Gastrocnemius medialis (tissue), 4 donors: ENCODE measurements at regions not wholly inside any gene's neighbourhood (a gene's known extent, or its start where the extent isn't known, plus 50 kb on each side); places are given as distances from the start of the nearest gene placed in this dataset.

Experiments
- ATAC-seq, 2 donors: fragments of 150-250 bp; one replicate each; pipeline ENCODE4 v1.9.1; 2016
- DNase-seq, 2 donors: peaks; one replicate each; pipeline ENCODE4 v3.0.0-alpha.2; 2019
- H3K27ac ChIP-seq, 4 donors: fragments of 200-600 bp; sonication (generic); 1 replicate in 1 of 4; 2 replicates in 3 of 4; pipeline ENCODE4 v1.5.1; 2016 to 2018; ENCODE audit warnings: mild to moderate bottlenecking in 2 of 4, moderate library complexity in 1 of 4
- H3K27me3 ChIP-seq, 3 donors: fragments of 200-600 bp; sonication (generic) in 2 of 3; 1 replicate in 1 of 3; 2 replicates in 2 of 3; pipeline versions ENCODE4 v1.5.1 to v1.6.0; 2016 to 2019; ENCODE audit warnings: mild to moderate bottlenecking in 1 of 3, moderate library complexity in 1 of 3
- H3K36me3 ChIP-seq, 2 donors: fragments of 200-600 bp; sonication (generic) in 1 of 2; one replicate each; pipeline ENCODE4 v1.5.1; 2017 to 2018
- H3K4me1 ChIP-seq, 2 donors: fragments of 200-600 bp; sonication (generic) in 1 of 2; one replicate each; pipeline ENCODE4 v1.5.1; 2016 to 2017; ENCODE audit warnings: mild to moderate bottlenecking in 2 of 2
- H3K4me3 ChIP-seq, 4 donors: fragments of 200-600 bp; sonication (generic) in 3 of 4; 1 replicate in 1 of 4; 2 replicates in 3 of 4; pipeline ENCODE4 v1.5.1; 2016 to 2019; ENCODE audit warnings: mild to moderate bottlenecking in 2 of 4
- H3K9me3 ChIP-seq, 3 donors: fragments of 200-600 bp; sonication (generic) in 2 of 3; 1 replicate in 1 of 3; 2 replicates in 2 of 3; pipeline ENCODE4 v1.5.1; 2016 to 2019
- POLR2A ChIP-seq, 2 donors: fragments of 450-650 bp; IDR thresholded peaks; one replicate each; pipeline ENCODE4 v1.6.1; 2017; ENCODE audit warnings: antibody characterized with exemption in 2 of 2, mild to moderate bottlenecking in 2 of 2, moderate library complexity in 2 of 2
- in situ Hi-C, 4 donors: fragments of 200-750 bp; cut with MboI; loops; one replicate each; pipeline versions ENCODE4 v1.15.0 to v1.8.0; 2017; ENCODE audit warnings: low sequenced_read_pairs in 4 of 4
- intact Hi-C: fragments of 100-400 bp; cut with DNase I; formaldehyde crosslinking; loops from one replicate; pipeline ENCODE4 v1.15.1; 2023; ENCODE audit warnings: low total_unique reads
- TF ChIP-seq, protein P1 (sequence below), 5 experiments: fragments of 450-650 bp in 3 of 5; fragments of 200-600 bp in 2 of 5; sonication (generic) in 2 of 5; IDR thresholded peaks in 4 of 5; conservative IDR thresholded peaks in 1 of 5; 1 replicate in 4 of 5; 2 replicates in 1 of 5; pipeline ENCODE4 v1.5.1; 2016 to 2019; ENCODE audit warnings: antibody characterized with exemption in 5 of 5, mild to moderate bottlenecking in 3 of 5, moderate library complexity in 3 of 5

DNA sequence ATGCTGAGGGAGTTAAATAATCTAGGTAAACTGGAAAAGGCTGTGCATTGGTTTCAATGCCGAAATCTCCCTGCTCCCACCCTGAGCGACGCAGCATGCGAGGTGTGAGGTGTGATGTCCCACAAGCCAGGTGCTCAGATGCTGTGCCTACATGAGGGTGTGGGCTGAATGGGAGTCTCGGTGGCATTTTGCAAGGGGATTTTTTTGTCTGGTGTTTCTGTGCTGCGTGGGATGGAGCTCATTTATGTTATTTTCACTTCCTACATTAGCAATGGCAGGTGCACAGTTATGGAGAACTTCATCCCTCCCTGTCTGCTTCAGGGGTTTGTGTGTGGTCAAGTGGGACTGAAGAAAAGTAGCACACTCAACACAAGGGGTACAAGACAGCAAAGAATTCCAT lies 110.2 kb upstream of the CCDC68 start:
- intact Hi-C loops (no loop called here), in situ Hi-C loops (no loop called here)
- H3K27me3 ChIP-seq: no peaks in the 10 kb centered on the region
- ATAC-seq: no peak
- no peaks in the 10 kb centered on the region for H3K4me1 ChIP-seq
- no peak for TF ChIP-seq POLR2A (IDR thresholded peaks at IDR 0.05)
- TF ChIP-seq, protein P1, sequence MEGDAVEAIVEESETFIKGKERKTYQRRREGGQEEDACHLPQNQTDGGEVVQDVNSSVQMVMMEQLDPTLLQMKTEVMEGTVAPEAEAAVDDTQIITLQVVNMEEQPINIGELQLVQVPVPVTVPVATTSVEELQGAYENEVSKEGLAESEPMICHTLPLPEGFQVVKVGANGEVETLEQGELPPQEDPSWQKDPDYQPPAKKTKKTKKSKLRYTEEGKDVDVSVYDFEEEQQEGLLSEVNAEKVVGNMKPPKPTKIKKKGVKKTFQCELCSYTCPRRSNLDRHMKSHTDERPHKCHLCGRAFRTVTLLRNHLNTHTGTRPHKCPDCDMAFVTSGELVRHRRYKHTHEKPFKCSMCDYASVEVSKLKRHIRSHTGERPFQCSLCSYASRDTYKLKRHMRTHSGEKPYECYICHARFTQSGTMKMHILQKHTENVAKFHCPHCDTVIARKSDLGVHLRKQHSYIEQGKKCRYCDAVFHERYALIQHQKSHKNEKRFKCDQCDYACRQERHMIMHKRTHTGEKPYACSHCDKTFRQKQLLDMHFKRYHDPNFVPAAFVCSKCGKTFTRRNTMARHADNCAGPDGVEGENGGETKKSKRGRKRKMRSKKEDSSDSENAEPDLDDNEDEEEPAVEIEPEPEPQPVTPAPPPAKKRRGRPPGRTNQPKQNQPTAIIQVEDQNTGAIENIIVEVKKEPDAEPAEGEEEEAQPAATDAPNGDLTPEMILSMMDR (IDR thresholded peaks at IDR 0.05 in 4 of 5, conservative IDR thresholded peaks at IDR 0.05 in 1 of 5): no peak
- H3K27ac ChIP-seq: no peak overlapping the region
- H3K4me3 ChIP-seq: no peak overlapping the region
- no peaks in the 10 kb centered on the region for H3K36me3 ChIP-seq
- no peak for DNase-seq
- H3K9me3 ChIP-seq: no peaks in the 10 kb centered on the region

DNA sequence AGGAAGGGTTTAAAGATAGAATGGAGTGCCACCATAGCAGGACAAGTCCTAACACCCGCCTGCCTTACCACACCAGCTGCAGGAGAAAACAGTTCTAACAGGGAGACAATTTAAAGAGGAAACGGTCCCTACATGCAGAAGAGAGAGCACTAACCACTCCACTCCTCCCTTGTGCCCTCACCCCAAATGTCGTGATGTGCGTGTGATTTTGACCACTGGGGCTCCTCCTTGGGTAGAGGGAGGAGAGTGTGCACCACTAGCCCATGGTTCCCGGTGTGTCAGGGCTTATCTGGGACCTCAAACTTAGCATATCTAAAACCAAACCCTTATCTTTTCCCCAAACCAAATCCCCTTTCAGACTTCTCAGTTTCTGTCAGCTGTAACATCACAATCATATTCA lies 105.5 kb upstream of the CCDC68 start:
- TF ChIP-seq POLR2A (IDR thresholded peaks at IDR 0.05): no peak
- TF ChIP-seq, protein P1 (IDR thresholded peaks at IDR 0.05 in 4 of 5, conservative IDR thresholded peaks at IDR 0.05 in 1 of 5): no peak
- no peak for ATAC-seq
- H3K9me3 ChIP-seq: no peaks in the 10 kb centered on the region
- no peak overlapping the region for H3K4me3 ChIP-seq
- no peak overlapping the region for H3K27ac ChIP-seq
- intact Hi-C loops (no loop called here), in situ Hi-C loops (no loop called here)
- no peaks in the 10 kb centered on the region for H3K27me3 ChIP-seq
- no peak for DNase-seq
- H3K4me1 ChIP-seq: no peaks in the 10 kb centered on the region
- H3K36me3 ChIP-seq: no peaks in the 10 kb centered on the region

DNA sequence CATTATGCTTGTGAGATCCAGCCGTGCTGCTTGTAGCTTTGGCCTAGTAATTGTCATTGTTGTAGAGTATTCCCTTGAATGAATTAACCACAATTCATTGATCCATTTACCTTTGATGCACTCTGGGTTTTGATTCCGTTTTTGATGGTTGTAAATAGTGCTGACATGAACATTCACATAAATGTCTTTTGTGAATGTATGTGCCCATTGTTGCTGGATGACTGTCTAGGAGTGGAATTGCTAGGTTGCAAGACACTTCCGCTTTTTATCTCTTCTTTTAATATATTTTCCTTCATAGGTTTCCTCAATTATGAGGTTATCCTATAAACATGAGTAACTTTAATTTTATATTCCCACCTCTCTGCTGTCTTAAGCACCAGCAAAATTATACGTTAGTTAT lies 104.8 kb upstream of the CCDC68 start:
- Histone ChIP-seq H3K9me3 (no peaks in the 10 kb centered on the region), H3K4me1 (no peaks in the 10 kb centered on the region), H3K27me3 (no peaks in the 10 kb centered on the region), H3K4me3 (no peak overlapping the region), H3K27ac (no peak overlapping the region), H3K36me3 (no peaks in the 10 kb centered on the region)
- TF ChIP-seq POLR2A (IDR thresholded peaks at IDR 0.05): no peak
- no peak for ATAC-seq
- in situ Hi-C loops: no loop called here
- intact Hi-C loops: no loop called here
- no peak for DNase-seq

DNA sequence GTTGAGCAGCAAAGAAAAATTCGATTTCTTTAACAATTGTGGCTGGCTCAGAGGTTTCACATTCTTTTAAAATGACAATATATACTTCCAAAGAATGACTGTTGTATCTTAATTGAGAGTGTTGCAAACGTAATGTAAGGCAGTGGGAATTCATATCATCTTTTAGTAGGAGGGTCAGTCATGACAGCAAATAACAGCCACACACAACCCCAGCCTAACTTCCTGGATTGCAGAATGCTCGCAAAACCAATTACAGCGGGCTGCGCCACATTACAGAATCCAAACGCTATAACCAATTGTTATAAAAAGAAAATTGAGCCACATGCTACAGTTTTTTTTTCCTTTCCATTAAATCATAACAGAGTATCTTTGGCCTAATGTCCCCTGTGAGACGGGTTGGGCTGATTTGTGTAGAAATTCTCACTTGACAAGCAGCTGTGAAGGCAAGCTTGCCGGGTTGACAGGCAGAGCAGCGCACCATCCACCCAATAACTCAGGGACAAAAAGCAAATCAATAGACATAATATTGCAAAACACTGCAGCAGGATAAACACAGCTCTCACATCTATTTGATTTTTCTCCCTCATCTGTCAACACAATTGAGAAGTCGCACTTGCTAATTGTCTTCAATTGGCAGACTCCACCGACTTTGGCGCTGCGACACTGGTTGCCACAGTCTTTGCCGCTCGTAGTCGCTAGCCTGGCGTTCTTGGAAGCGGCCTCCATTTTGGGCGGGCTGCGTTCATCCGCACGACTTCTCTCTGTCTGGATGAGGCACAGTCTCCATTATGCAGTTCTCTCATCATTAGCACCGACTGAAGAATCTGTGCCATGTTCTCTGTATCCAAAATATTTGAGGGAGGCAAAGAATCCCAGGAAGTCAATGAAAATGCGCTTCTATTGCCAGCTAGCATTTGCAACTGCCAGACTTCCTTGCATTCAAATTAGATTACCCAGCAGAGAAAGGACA lies 95.0 kb upstream of the CCDC68 start:
- H3K27ac ChIP-seq: no peak overlapping the region
- no peaks in the 10 kb centered on the region for H3K4me1 ChIP-seq
- no peak overlapping the region for H3K4me3 ChIP-seq
- no peaks in the 10 kb centered on the region for H3K27me3 ChIP-seq
- in situ Hi-C loops (no loop called here), intact Hi-C loops (no loop called here)
- no peaks in the 10 kb centered on the region for H3K36me3 ChIP-seq
- TF ChIP-seq, protein P1 (IDR thresholded peaks at IDR 0.05 in 4 of 5, conservative IDR thresholded peaks at IDR 0.05 in 1 of 5): no peak
- no peak for TF ChIP-seq POLR2A (IDR thresholded peaks at IDR 0.05)
- DNase-seq (no peak), ATAC-seq (no peak)
- no peaks in the 10 kb centered on the region for H3K9me3 ChIP-seq

DNA sequence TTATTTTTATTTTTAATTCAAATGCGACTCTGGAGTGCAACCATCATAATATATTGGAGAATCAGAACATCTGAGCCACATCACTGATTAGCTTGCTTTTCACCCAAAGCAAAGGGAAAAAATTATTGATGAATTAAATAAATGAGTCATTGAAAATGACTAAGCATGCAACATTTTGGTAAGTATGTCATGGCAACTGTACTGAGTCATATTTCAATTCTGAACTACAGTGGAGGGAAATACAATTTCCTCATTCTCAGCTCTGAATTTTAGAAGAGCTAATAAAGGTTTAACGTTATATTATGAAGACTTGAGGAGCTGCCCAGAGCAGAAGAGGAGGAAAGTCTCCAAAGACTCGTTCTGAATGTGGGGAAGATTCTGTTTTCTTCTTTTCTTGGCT lies 89.6 kb upstream of the CCDC68 start:
- ATAC-seq: no peak
- in situ Hi-C loops: no loop called here

More for the DNA sequence above, 89.6 kb upstream of the CCDC68 start:
- Histone ChIP-seq H3K4me3 (no peak overlapping the region), H3K9me3 (no peaks in the 10 kb centered on the region), H3K36me3 (no peaks in the 10 kb centered on the region), H3K4me1 (no peaks in the 10 kb centered on the region), H3K27ac (no peak overlapping the region), H3K27me3 (no peaks in the 10 kb centered on the region)
- intact Hi-C loops: no loop called here
- TF ChIP-seq, protein P1 (IDR thresholded peaks at IDR 0.05 in 4 of 5, conservative IDR thresholded peaks at IDR 0.05 in 1 of 5): no peak
- TF ChIP-seq POLR2A (IDR thresholded peaks at IDR 0.05): no peak
- no peak for DNase-seq
